Muscle layer of duodenum (tissue), 2 donors: ENCODE measurements at regions not wholly inside any gene's neighbourhood (a gene's known extent, or its start where the extent isn't known, plus 50 kb on each side); places are given as distances from the start of the nearest gene placed in this dataset.
"Not testable (repeated sequence)": the region's sequence is repeated elsewhere in the genome, so short reads cannot be mapped to it uniquely, and the experiment has no call there.

ENCODE experiments used
- H3K27ac ChIP-seq: one replicate; pipeline ENCODE4 v1.7.0; 2013; ENCODE audit warnings: mild to moderate bottlenecking, low read length
- H3K27me3 ChIP-seq: one replicate; pipeline ENCODE4 v1.7.0; 2013; ENCODE audit warnings: low read depth, mild to moderate bottlenecking, control low read depth, low read length
- H3K36me3 ChIP-seq, 2 donors: one replicate each; pipeline ENCODE4 v1.7.0; 2013; ENCODE audit warnings: low read length in 2 of 2, control low read depth in 1 of 2, mild to moderate bottlenecking in 1 of 2; ENCODE audit not compliant: insufficient read depth in 2 of 2, control insufficient read depth in 1 of 2
- H3K4me1 ChIP-seq, 2 donors: one replicate each; pipeline ENCODE4 v1.7.0; 2013; ENCODE audit warnings: low read length in 2 of 2, mild to moderate bottlenecking in 2 of 2, control low read depth in 1 of 2, moderate library complexity in 1 of 2; ENCODE audit not compliant: insufficient read depth in 2 of 2, control insufficient read depth in 1 of 2
- H3K4me3 ChIP-seq, 2 donors: one replicate each; pipeline ENCODE4 v1.7.0; 2013; ENCODE audit warnings: low read length in 2 of 2, low read depth in 1 of 2, mild to moderate bottlenecking in 1 of 2
- H3K9me3 ChIP-seq, 2 donors: one replicate each; pipeline ENCODE4 v1.7.0; 2013; ENCODE audit warnings: low read length in 2 of 2, control low read depth in 1 of 2, mild to moderate bottlenecking in 1 of 2; ENCODE audit not compliant: control insufficient read depth in 1 of 2
- donor health status: healthy.

- Histone ChIP-seq H3K27ac (no peak overlapping the region), H3K4me1 (no peaks in the 10 kb centered on the region), H3K36me3 (no peaks in the 10 kb centered on the region), H3K4me3 (no peak overlapping the region), H3K9me3 (no peaks in the 10 kb centered on the region), H3K27me3 (no peaks in the 10 kb centered on the region)
Observed at GRCh38 chr2:21231985-21232384, 108.2 kb downstream of the TDRD15 start.

GRCh38 chr2:21233194-21233593 is 109.4 kb downstream of the TDRD15 start:
- no peak overlapping the region for H3K4me3 ChIP-seq
- H3K27me3 ChIP-seq: no peaks in the 10 kb centered on the region
- H3K36me3 ChIP-seq: no peaks in the 10 kb centered on the region
- H3K4me1 ChIP-seq: no peaks in the 10 kb centered on the region
- H3K9me3 ChIP-seq: no peaks in the 10 kb centered on the region
- H3K27ac ChIP-seq: no peak overlapping the region

GRCh38 chr2:21234001-21234400 is 110.2 kb downstream of the TDRD15 start:
- Histone ChIP-seq H3K27ac (no peak overlapping the region), H3K9me3 (no peaks in the 10 kb centered on the region), H3K27me3 (no peaks in the 10 kb centered on the region), H3K4me1 (no peaks in the 10 kb centered on the region), H3K4me3 (no peak overlapping the region), H3K36me3 (no peaks in the 10 kb centered on the region)

GRCh38 chr2:21234464-21235120 is 110.8 kb downstream of the TDRD15 start:
- no peaks in the 10 kb centered on the region for H3K27me3 ChIP-seq
- no peak overlapping the region for H3K4me3 ChIP-seq
- no peaks in the 10 kb centered on the region for H3K9me3 ChIP-seq
- H3K27ac ChIP-seq: no peak overlapping the region
- H3K4me1 ChIP-seq: no peaks in the 10 kb centered on the region
- H3K36me3 ChIP-seq: no peaks in the 10 kb centered on the region

GRCh38 chr2:21239749-21240148 is 116.0 kb downstream of the TDRD15 start:
- not testable (repeated sequence) for H3K27me3 ChIP-seq, H3K27ac ChIP-seq, H3K36me3 ChIP-seq, H3K9me3 ChIP-seq, H3K4me1 ChIP-seq, H3K4me3 ChIP-seq

GRCh38 chr2:21244161-21244560 is 120.4 kb downstream of the TDRD15 start:
- Histone ChIP-seq H3K4me1 (no peaks in the 10 kb centered on the region), H3K27ac (no peak overlapping the region), H3K36me3 (no peaks in the 10 kb centered on the region)

GRCh38 chr2:21245565-21245964 is 121.8 kb downstream of the TDRD15 start:
- Histone ChIP-seq H3K36me3 (no peaks in the 10 kb centered on the region), H3K27me3 (no peaks in the 10 kb centered on the region), H3K27ac (no peak overlapping the region), H3K4me3 (no peak overlapping the region), H3K4me1 (no peaks in the 10 kb centered on the region), H3K9me3 (peaks cover 0 to 5% of the 10 kb centered on the region in 2 donors)

More at GRCh38 chr2:21244161-21244560, 120.4 kb downstream of the TDRD15 start:
- Histone ChIP-seq H3K4me3 (no peak overlapping the region), H3K27me3 (no peaks in the 10 kb centered on the region), H3K9me3 (peaks cover 0 to 5% of the 10 kb centered on the region in 2 donors)

GRCh38 chr2:21249367-21249766 is 125.6 kb downstream of the TDRD15 start:
- H3K27ac ChIP-seq: no peak overlapping the region
- no peaks in the 10 kb centered on the region for H3K4me1 ChIP-seq
- H3K27me3 ChIP-seq: no peaks in the 10 kb centered on the region
- no peak overlapping the region for H3K4me3 ChIP-seq
- H3K36me3 ChIP-seq: no peaks in the 10 kb centered on the region
- H3K9me3 ChIP-seq: no peaks in the 10 kb centered on the region

- no peaks in the 10 kb centered on the region for H3K36me3 ChIP-seq
- H3K27me3 ChIP-seq: no peaks in the 10 kb centered on the region
- no peaks in the 10 kb centered on the region for H3K9me3 ChIP-seq
- no peak overlapping the region for H3K4me3 ChIP-seq
- peaks cover 0 to 2% of the 10 kb centered on the region in 2 donors for H3K4me1 ChIP-seq
- H3K27ac ChIP-seq: no peak overlapping the region
Observed at GRCh38 chr2:21250673-21251072, 126.9 kb downstream of the TDRD15 start.

- H3K4me3 ChIP-seq: no peak overlapping the region
- H3K9me3 ChIP-seq: no peaks in the 10 kb centered on the region
- no peak overlapping the region for H3K27ac ChIP-seq
- no peaks in the 10 kb centered on the region for H3K27me3 ChIP-seq
- peaks cover 0 to 9% of the 10 kb centered on the region in 2 donors for H3K4me1 ChIP-seq
- no peaks in the 10 kb centered on the region for H3K36me3 ChIP-seq
Observed at GRCh38 chr2:21251216-21251980, 127.6 kb downstream of the TDRD15 start.

GRCh38 chr2:21253311-21254027 is 129.7 kb downstream of the TDRD15 start:
- Histone ChIP-seq H3K4me1 (peaks cover 0 to 9% of the 10 kb centered on the region in 2 donors), H3K27me3 (no peaks in the 10 kb centered on the region), H3K4me3 (no peak overlapping the region), H3K9me3 (no peaks in the 10 kb centered on the region), H3K36me3 (no peaks in the 10 kb centered on the region), H3K27ac (no peak overlapping the region)
